B cell (primary cell): ENCODE measurements at regions not wholly inside any gene's neighbourhood (a gene's known extent, or its start where the extent isn't known, plus 50 kb on each side); places are given as distances from the start of the nearest gene placed in this dataset.

Experiments used
- EZH2 ChIP-seq: IDR thresholded peaks from 2 replicates; pipeline ENCODE4 v1.6.1; 2012; ENCODE audit warnings: borderline replicate concordance, low read depth, mild to moderate bottlenecking, moderate library complexity, low read length; ENCODE audit not compliant: insufficient read depth, poor library complexity, severe bottlenecking
- TF ChIP-seq, protein P1 (sequence below): fragments of 200-600 bp; IDR thresholded peaks from one replicate; pipeline ENCODE4 v1.8.0; 2022; ENCODE audit warnings: antibody characterized with exemption, mild to moderate bottlenecking

DNA sequence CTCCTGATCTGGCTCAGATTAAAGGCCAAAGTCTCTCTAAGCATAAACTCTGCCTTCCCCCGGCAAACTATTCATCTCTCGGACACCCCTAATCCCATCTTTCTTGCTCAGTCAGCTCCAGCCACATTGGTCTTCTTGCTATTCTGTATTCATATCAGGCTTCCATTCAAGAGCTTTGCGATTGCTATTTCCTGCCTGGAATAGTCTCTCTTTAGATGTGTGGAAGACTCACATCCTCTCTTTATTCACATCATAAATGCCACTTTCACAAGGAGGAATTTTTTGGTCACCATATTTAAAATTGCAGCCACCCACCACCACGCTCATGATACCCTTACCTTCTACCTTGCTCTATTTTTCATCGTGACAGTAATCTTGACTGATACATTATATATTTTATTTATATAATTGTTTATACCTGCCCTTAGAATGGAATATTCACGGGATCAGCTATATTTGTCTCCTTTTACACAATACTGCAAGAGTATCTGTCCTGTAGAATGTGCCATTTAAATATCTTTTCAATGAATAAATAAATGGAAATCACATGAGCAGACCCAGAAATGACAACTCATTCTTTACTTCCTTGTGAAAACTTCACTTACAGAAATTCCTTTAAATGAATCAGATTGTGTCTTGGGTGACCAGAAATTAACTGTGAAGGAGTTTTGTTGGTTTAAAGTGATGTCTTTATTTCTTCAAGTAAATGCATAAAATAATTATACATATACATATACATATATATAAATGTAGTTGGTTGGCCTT lies 780.6 kb upstream of the FLRT2 start:
- TF ChIP-seq, protein P1, sequence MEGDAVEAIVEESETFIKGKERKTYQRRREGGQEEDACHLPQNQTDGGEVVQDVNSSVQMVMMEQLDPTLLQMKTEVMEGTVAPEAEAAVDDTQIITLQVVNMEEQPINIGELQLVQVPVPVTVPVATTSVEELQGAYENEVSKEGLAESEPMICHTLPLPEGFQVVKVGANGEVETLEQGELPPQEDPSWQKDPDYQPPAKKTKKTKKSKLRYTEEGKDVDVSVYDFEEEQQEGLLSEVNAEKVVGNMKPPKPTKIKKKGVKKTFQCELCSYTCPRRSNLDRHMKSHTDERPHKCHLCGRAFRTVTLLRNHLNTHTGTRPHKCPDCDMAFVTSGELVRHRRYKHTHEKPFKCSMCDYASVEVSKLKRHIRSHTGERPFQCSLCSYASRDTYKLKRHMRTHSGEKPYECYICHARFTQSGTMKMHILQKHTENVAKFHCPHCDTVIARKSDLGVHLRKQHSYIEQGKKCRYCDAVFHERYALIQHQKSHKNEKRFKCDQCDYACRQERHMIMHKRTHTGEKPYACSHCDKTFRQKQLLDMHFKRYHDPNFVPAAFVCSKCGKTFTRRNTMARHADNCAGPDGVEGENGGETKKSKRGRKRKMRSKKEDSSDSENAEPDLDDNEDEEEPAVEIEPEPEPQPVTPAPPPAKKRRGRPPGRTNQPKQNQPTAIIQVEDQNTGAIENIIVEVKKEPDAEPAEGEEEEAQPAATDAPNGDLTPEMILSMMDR, result no peak
- TF ChIP-seq EZH2, result no peak
